Activated CD4-positive, alpha-beta T cell treated with anti-CD3 and anti-CD28 coated beads for 4 hours (primary cell): ENCODE measurements at regions not wholly inside any gene's neighbourhood (a gene's known extent, or its start where the extent isn't known, plus 50 kb on each side); places are given as distances from the start of the nearest gene placed in this dataset.
"Not testable (repeated sequence)": the region's sequence is repeated elsewhere in the genome, so short reads cannot be mapped to it uniquely, and the experiment has no call there.

ENCODE experiments used
- DNase-seq, 2 donors: peaks; one replicate each; pipeline ENCODE4 v3.0.0-alpha.2; 2020

GRCh38 chr12:131277186-131278091 lies 323.7 kb downstream of the ADGRD1 start:
- not testable (repeated sequence) for DNase-seq

GRCh38 chr12:131278451-131279115 lies 324.9 kb downstream of the ADGRD1 start:
- DNase-seq: not testable (repeated sequence)

- no peak for DNase-seq
These were observed 325.7 kb downstream of the ADGRD1 start for GRCh38 chr12:131279281-131279921.

- DNase-seq: no peak
These were observed 326.7 kb downstream of the ADGRD1 start for GRCh38 chr12:131280426-131280825.

- DNase-seq: no peak
These were observed 327.3 kb downstream of the ADGRD1 start for GRCh38 chr12:131281016-131281415.

- DNase-seq: no peak
These were observed 328.8 kb downstream of the ADGRD1 start for GRCh38 chr12:131282292-131283080.

GRCh38 chr12:131283191-131283861 lies 329.6 kb downstream of the ADGRD1 start:
- no peak for DNase-seq

GRCh38 chr12:131283862-131284825 lies 330.4 kb downstream of the ADGRD1 start:
- DNase-seq: not testable (repeated sequence)

GRCh38 chr12:131284954-131285904 lies 331.5 kb downstream of the ADGRD1 start:
- DNase-seq: not testable (repeated sequence)

GRCh38 chr12:131285905-131286295 lies 332.2 kb downstream of the ADGRD1 start:
- DNase-seq: not testable (repeated sequence)

- DNase-seq: not testable (repeated sequence)
These were observed 332.6 kb downstream of the ADGRD1 start for GRCh38 chr12:131286301-131286700.

GRCh38 chr12:131287015-131287937 lies 333.6 kb downstream of the ADGRD1 start:
- no peak for DNase-seq

GRCh38 chr12:131287938-131288764 lies 334.4 kb downstream of the ADGRD1 start:
- DNase-seq: no peak

- not testable (repeated sequence) for DNase-seq
These were observed 335.3 kb downstream of the ADGRD1 start for GRCh38 chr12:131288765-131289695.

- DNase-seq: not testable (repeated sequence)
These were observed 336.1 kb downstream of the ADGRD1 start for GRCh38 chr12:131289807-131290206.

- DNase-seq: no peak
These were observed 336.7 kb downstream of the ADGRD1 start for GRCh38 chr12:131290255-131290959.
